ENCODE measurements at regions not wholly inside any gene's neighbourhood (a gene's known extent, or its start where the extent isn't known, plus 50 kb on each side); places are given as distances from the start of the nearest gene placed in this dataset.

GRCh38 chr1:234725177-234726132, 115.5 kb upstream of the IRF2BP2 start:
- H3K27ac ChIP-seq = peak overlapping the region; percentile 95 to 96
- TF ChIP-seq, protein P1, sequence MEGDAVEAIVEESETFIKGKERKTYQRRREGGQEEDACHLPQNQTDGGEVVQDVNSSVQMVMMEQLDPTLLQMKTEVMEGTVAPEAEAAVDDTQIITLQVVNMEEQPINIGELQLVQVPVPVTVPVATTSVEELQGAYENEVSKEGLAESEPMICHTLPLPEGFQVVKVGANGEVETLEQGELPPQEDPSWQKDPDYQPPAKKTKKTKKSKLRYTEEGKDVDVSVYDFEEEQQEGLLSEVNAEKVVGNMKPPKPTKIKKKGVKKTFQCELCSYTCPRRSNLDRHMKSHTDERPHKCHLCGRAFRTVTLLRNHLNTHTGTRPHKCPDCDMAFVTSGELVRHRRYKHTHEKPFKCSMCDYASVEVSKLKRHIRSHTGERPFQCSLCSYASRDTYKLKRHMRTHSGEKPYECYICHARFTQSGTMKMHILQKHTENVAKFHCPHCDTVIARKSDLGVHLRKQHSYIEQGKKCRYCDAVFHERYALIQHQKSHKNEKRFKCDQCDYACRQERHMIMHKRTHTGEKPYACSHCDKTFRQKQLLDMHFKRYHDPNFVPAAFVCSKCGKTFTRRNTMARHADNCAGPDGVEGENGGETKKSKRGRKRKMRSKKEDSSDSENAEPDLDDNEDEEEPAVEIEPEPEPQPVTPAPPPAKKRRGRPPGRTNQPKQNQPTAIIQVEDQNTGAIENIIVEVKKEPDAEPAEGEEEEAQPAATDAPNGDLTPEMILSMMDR (IDR thresholded peaks at IDR 0.05) = no peak
- no peaks in the 10 kb centered on the region for H3K36me3 ChIP-seq
- H3K9me3 ChIP-seq = no peaks in the 10 kb centered on the region
- ATAC-seq (ENCODE audit: insufficient number of reproducible peaks, low FRiP score, low read depth) (no peak), DNase-seq (ENCODE audit: low spot score) (no peak)
- H3K4me1 ChIP-seq (ENCODE audit: control insufficient read depth in 1 of 2, low read depth in 2 of 2) = peaks cover 51 to 67% of the 10 kb centered on the region in 2 donors
- no peaks in the 10 kb centered on the region for H3K27me3 ChIP-seq (replicated peaks; ENCODE audit: insufficient read depth)
- peak overlapping the region; percentile 60 for H3K4me3 ChIP-seq

DNA sequence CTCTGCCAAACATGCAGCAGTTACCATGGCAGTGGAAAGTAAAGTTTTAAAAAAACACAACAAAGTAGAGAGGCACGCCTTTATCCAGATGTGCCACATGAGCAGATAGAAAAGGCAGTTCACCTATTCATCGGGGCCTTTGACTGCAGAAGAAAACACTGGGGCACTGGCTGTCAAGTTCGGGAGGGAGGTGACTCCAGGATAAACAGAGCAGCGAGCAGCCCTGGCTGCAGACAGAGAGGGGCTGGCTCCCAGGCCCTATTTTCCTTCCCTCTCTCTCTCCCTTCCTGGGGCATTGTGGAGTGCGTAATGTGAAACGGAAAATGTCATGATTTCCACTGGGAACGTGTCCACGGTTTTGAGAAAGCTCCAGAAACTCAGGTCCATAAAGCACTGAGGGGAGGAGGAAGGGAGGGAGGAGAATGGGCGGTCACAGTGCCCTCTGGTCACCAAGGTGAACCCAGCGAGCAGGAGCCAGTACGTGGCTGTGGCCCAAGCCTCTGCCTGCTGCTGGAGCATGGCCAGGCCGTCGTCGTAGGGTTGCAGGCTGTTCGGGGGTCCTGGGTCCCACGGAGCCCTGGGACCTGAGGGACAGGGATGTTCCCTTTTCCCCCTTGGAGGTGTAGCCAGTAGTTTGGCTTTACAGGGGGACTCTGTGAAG, 114.7 kb upstream of the IRF2BP2 start:
- Histone ChIP-seq H3K27me3 (replicated peaks; ENCODE audit: insufficient read depth) (no peaks in the 10 kb centered on the region), H3K36me3 (no peaks in the 10 kb centered on the region), H3K27ac (peak overlapping the region; percentile 95 to 96), H3K9me3 (no peaks in the 10 kb centered on the region), H3K4me1 (ENCODE audit: control insufficient read depth in 1 of 2, low read depth in 2 of 2) (peaks cover 58 to 75% of the 10 kb centered on the region in 2 donors), H3K4me3 (peak overlapping the region; percentile 60)
- TF ChIP-seq, protein P1 (IDR thresholded peaks at IDR 0.05) = no peak
- peak; percentile 28 for ATAC-seq (ENCODE audit: insufficient number of reproducible peaks, low FRiP score, low read depth)
- DNase-seq (ENCODE audit: low spot score) = peak; percentile 49

GRCh38 chr1:234722904-234723720, 113.1 kb upstream of the IRF2BP2 start:
- TF ChIP-seq, protein P1 (IDR thresholded peaks at IDR 0.05) = no peak
- H3K4me1 ChIP-seq (ENCODE audit: control insufficient read depth in 1 of 2, low read depth in 2 of 2) = peaks cover 72 to 90% of the 10 kb centered on the region in 2 donors
- DNase-seq (ENCODE audit: low spot score) (peak; percentile 77), ATAC-seq (ENCODE audit: insufficient number of reproducible peaks, low FRiP score, low read depth) (peak; percentile 37)
- no peaks in the 10 kb centered on the region for H3K27me3 ChIP-seq (replicated peaks; ENCODE audit: insufficient read depth)
- H3K9me3 ChIP-seq = no peaks in the 10 kb centered on the region
- H3K27ac ChIP-seq = peak overlapping the region; percentile 93 to 97
- H3K4me3 ChIP-seq = peak overlapping the region; percentile 60
- H3K36me3 ChIP-seq = no peaks in the 10 kb centered on the region

DNA sequence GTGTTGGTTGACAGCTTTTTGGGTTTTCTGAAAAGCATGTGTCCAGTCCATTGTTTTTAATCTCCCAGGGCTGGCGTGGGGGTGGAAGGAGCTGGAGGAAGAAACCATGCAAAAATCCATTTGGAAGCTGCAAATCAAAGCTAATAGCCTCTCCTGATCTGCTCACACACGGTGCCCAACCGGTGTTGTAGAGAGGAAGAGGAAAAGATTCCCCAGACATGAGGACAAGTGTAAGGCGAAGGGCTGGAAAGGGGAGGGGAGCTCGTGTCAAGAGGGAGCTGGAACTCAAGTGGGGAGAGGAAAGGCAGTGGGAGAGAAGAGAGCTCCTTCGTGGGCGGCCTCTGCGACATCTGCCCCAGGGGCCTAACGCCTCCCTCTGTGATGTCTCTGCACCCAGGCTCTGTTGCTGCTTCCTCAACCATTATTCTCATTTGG, 112.3 kb upstream of the IRF2BP2 start:
- peaks cover 78 to 93% of the 10 kb centered on the region in 2 donors for H3K4me1 ChIP-seq (ENCODE audit: control insufficient read depth in 1 of 2, low read depth in 2 of 2)
- ATAC-seq (ENCODE audit: insufficient number of reproducible peaks, low FRiP score, low read depth) (no peak), DNase-seq (ENCODE audit: low spot score) (no peak)
- no peaks in the 10 kb centered on the region for H3K9me3 ChIP-seq
- no peaks in the 10 kb centered on the region for H3K36me3 ChIP-seq
- peak overlapping the region; percentile 44 for H3K4me3 ChIP-seq
- H3K27ac ChIP-seq = peak overlapping the region; percentile 93 to 97
- no peaks in the 10 kb centered on the region for H3K27me3 ChIP-seq (replicated peaks; ENCODE audit: insufficient read depth)
- TF ChIP-seq, protein P1 (IDR thresholded peaks at IDR 0.05) = no peak

Data from thoracic aorta (tissue), 2 donors.